GM23338 (cell line): ENCODE measurements at regions not wholly inside any gene's neighbourhood (a gene's known extent, or its start where the extent isn't known, plus 50 kb on each side); places are given as distances from the start of the nearest gene placed in this dataset.

Experiments used
- ATAC-seq: fragments of 200-7000 bp; cut with Tn5 transposase; 3 replicates; pipeline ENCODE4 v1.9.1; 2020
- DNase-seq: peaks from one replicate; pipeline ENCODE4 v3.0.0-alpha.2; 2015; ENCODE audit warnings: low spot score
- H2AFZ ChIP-seq: fragments of 200-600 bp; sonication (generic); 2 replicates; pipeline ENCODE4 v1.8.0; 2016; ENCODE audit warnings: antibody characterized with exemption, mild to moderate bottlenecking, moderate library complexity
- H3F3A ChIP-seq: fragments of 200-600 bp; sonication (generic); replicated peaks from 2 replicates; pipeline ENCODE4 v1.8.0; 2017; ENCODE audit warnings: antibody characterized with exemption, mixed run types, low read depth
- H3K27ac ChIP-seq: fragments of 200-600 bp; sonication (generic); 2 replicates; pipeline ENCODE4 v1.6.1; 2016; ENCODE audit warnings: low read depth
- H3K27me3 ChIP-seq: fragments of 200-600 bp; sonication (generic); 2 replicates; pipeline ENCODE4 v1.8.0; 2016; ENCODE audit warnings: mild to moderate bottlenecking, mixed run types, moderate library complexity; ENCODE audit not compliant: insufficient read depth
- H3K36me3 ChIP-seq: fragments of 200-600 bp; sonication (generic); 2 replicates; pipeline ENCODE4 v1.8.0; 2016; ENCODE audit warnings: mild to moderate bottlenecking; ENCODE audit not compliant: insufficient read depth
- H3K4me1 ChIP-seq: fragments of 200-600 bp; sonication (generic); 2 replicates; pipeline ENCODE4 v1.8.0; 2016; ENCODE audit warnings: mild to moderate bottlenecking, moderate library complexity; ENCODE audit not compliant: insufficient read depth
- H3K4me2 ChIP-seq: fragments of 200-600 bp; sonication (generic); 2 replicates; pipeline ENCODE4 v1.7.1; 2017; ENCODE audit warnings: mixed run types
- H3K4me3 ChIP-seq: fragments of 200-600 bp; sonication (generic); 2 replicates; pipeline ENCODE4 v1.6.1; 2016; ENCODE audit warnings: mixed run types
- H3K79me2 ChIP-seq: fragments of 200-600 bp; sonication (generic); replicated peaks from 2 replicates; pipeline ENCODE4 v1.8.0; 2017; ENCODE audit warnings: mild to moderate bottlenecking; ENCODE audit not compliant: insufficient read depth
- H3K9me2 ChIP-seq: fragments of 200-600 bp; sonication (generic); 2 replicates; pipeline ENCODE4 v1.8.0; 2017; ENCODE audit not compliant: insufficient read depth
- H4K20me1 ChIP-seq: fragments of 200-600 bp; sonication (generic); replicated peaks from 2 replicates; pipeline ENCODE4 v1.8.0; 2017; ENCODE audit warnings: mild to moderate bottlenecking; ENCODE audit not compliant: insufficient read depth
- H3K27ac Mint-ChIP-seq: 2 replicates; pipeline ENCODE4 v1.8.0; 2020; ENCODE audit warnings: inconsistent platforms, mild to moderate bottlenecking, moderate library complexity, mixed read lengths
- H3K27me3 Mint-ChIP-seq: 3 replicates; pipeline ENCODE4 v1.8.0; 2022; ENCODE audit warnings: low read depth, mild to moderate bottlenecking, moderate library complexity, mixed read lengths, inconsistent platforms; ENCODE audit not compliant: insufficient read depth, poor library complexity
- H3K36me3 Mint-ChIP-seq: 3 replicates; pipeline ENCODE4 v1.8.0; 2021; ENCODE audit warnings: low read depth, mild to moderate bottlenecking, inconsistent platforms, moderate library complexity, mixed read lengths
- H3K4me1 Mint-ChIP-seq: 3 replicates; pipeline ENCODE4 v1.8.0; 2020; ENCODE audit warnings: mild to moderate bottlenecking, inconsistent platforms, mixed read lengths
- H3K4me3 Mint-ChIP-seq: 3 replicates; pipeline ENCODE4 v1.8.0; 2021; ENCODE audit warnings: moderate library complexity, mild to moderate bottlenecking, inconsistent platforms, mixed read lengths
- H3K9me3 Mint-ChIP-seq: 3 replicates; pipeline ENCODE4 v1.8.0; 2020; ENCODE audit warnings: moderate library complexity, mild to moderate bottlenecking, inconsistent platforms, mixed read lengths
- CREB1 ChIP-seq: fragments of 250-450 bp; sonication (Bioruptor Pico); IDR thresholded peaks from 2 replicates; pipeline ENCODE4 v1.5.0; 2020; ENCODE audit warnings: low read depth, mild to moderate bottlenecking, moderate library complexity
- CTCF ChIP-seq, 2 experiments: fragments of 200-600 bp in 1 of 2; sonication (generic) in 1 of 2; conservative IDR thresholded peaks; 2 replicates each; pipeline versions ENCODE4 v1.5.1 to v1.6.1; 2016 to 2017; ENCODE audit warnings: antibody characterized with exemption in 2 of 2, low read depth in 2 of 2, mild to moderate bottlenecking in 2 of 2, moderate library complexity in 1 of 2
- ETS1 ChIP-seq: IDR thresholded peaks from 2 replicates; pipeline ENCODE4 v1.6.1; 2016; ENCODE audit warnings: antibody characterized with exemption
- EZH2phosphoT487 ChIP-seq: fragments of 200-600 bp; sonication (generic); IDR thresholded peaks from one replicate; pipeline ENCODE4 v1.8.1; 2018; ENCODE audit warnings: antibody characterized with exemption; ENCODE audit not compliant: unreplicated experiment
- JUNB ChIP-seq: IDR thresholded peaks from one replicate; pipeline ENCODE4 v1.6.1; 2016; ENCODE audit warnings: antibody characterized with exemption; ENCODE audit not compliant: unreplicated experiment
- NANOG ChIP-seq: IDR thresholded peaks from 2 replicates; pipeline ENCODE4 v1.6.1; 2016; ENCODE audit warnings: antibody characterized with exemption, borderline replicate concordance
- POLR2AphosphoS5 ChIP-seq: IDR thresholded peaks from 2 replicates; pipeline ENCODE4 v1.6.1; 2016; ENCODE audit warnings: antibody characterized with exemption, low read depth
- REST ChIP-seq: IDR thresholded peaks from one replicate; pipeline ENCODE4 v1.6.1; 2018; ENCODE audit warnings: antibody characterized with exemption; ENCODE audit not compliant: unreplicated experiment
- STAT1 ChIP-seq: IDR thresholded peaks from one replicate; pipeline ENCODE4 v1.6.1; 2016; ENCODE audit warnings: antibody characterized with exemption; ENCODE audit not compliant: unreplicated experiment
- ZNF114 ChIP-seq: fragments of 250-450 bp; sonication (Bioruptor Pico); IDR thresholded peaks from 2 replicates; pipeline ENCODE4 v1.5.0; 2020; ENCODE audit warnings: mild to moderate bottlenecking, moderate library complexity
- ZNF331 ChIP-seq: fragments of 250-450 bp; sonication (Bioruptor Pico); IDR thresholded peaks from 2 replicates; pipeline ENCODE4 v1.5.0; 2020; ENCODE audit warnings: low read depth, mild to moderate bottlenecking, moderate library complexity
- ZNF462 ChIP-seq: fragments of 250-450 bp; sonication (Bioruptor Pico); IDR thresholded peaks from 2 replicates; pipeline ENCODE4 v1.5.0; 2020; ENCODE audit warnings: mild to moderate bottlenecking, moderate library complexity

GRCh38 chr1:60657926-60658325 is 424.4 kb upstream of the NFIA start (continued):
- no peak for TF ChIP-seq REST
- no peak for TF ChIP-seq ZNF114 (CRISPR knock-in tag)
- no peak for TF ChIP-seq NANOG
- no peak for TF ChIP-seq ZNF331 (CRISPR knock-in tag)
- no peak for TF ChIP-seq POLR2AphosphoS5
- no peak for TF ChIP-seq CTCF (conservative IDR thresholded peaks at IDR 0.05; ENCODE audit: low read depth in 2 of 2)
- no peak for TF ChIP-seq ETS1
- no peak for TF ChIP-seq EZH2phosphoT487
- TF ChIP-seq JUNB = no peak

GRCh38 chr1:60655679-60656355 is 426.5 kb upstream of the NFIA start:
- H3K4me1 ChIP-seq = no peaks in the 10 kb centered on the region
- no peaks in the 10 kb centered on the region for H3K27me3 ChIP-seq
- H2AFZ ChIP-seq = no peak overlapping the region
- H3K4me3 Mint-ChIP-seq = no peak overlapping the region
- no peak overlapping the region for H3K27ac Mint-ChIP-seq
- H3K9me2 ChIP-seq = no peaks in the 10 kb centered on the region; the same call in 1 of the 2 replicates
- no peak overlapping the region for H3K4me3 ChIP-seq
- no peak overlapping the region for H3K4me2 ChIP-seq
- no peaks in the 10 kb centered on the region for H3K9me3 Mint-ChIP-seq
- no peak for DNase-seq
- no peaks in the 10 kb centered on the region for H3K27me3 Mint-ChIP-seq
- no peaks in the 10 kb centered on the region for H3K36me3 Mint-ChIP-seq
- no peaks in the 10 kb centered on the region for H3K4me1 Mint-ChIP-seq
- no peak overlapping the region for H3K27ac ChIP-seq
- no peaks in the 10 kb centered on the region for H3K36me3 ChIP-seq
- H3K79me2 ChIP-seq = no peaks in the 10 kb centered on the region
- H3F3A ChIP-seq = no peaks in the 10 kb centered on the region
- no peaks in the 10 kb centered on the region for H4K20me1 ChIP-seq
- no peak for ATAC-seq
- TF ChIP-seq STAT1 = no peak
- no peak for TF ChIP-seq EZH2phosphoT487
- TF ChIP-seq CREB1 (CRISPR knock-in tag) = no peak
- no peak for TF ChIP-seq POLR2AphosphoS5
- no peak for TF ChIP-seq JUNB
- no peak for TF ChIP-seq NANOG
- TF ChIP-seq ZNF114 (CRISPR knock-in tag) = no peak
- no peak for TF ChIP-seq ZNF462
